K562 (cell line): ENCODE measurements at regions not wholly inside any gene's neighbourhood (a gene's known extent, or its start where the extent isn't known, plus 50 kb on each side); places are given as distances from the start of the nearest gene placed in this dataset.

Source experiments
- ATAC-seq: fragments of 200-7000 bp; cut with Tn5 transposase; 3 replicates; pipeline ENCODE4 v1.9.1; 2020; ENCODE audit warnings: moderate library complexity
- BruUV-seq: library from RNA; stranded (reverse); fragments of 400-500 nt; replicated peaks from 2 replicates; lab custom pipeline; 2021; lab: Mats Ljungman, UMichigan
- CTCF ChIA-PET: fragments of 300-600 bp; formaldehyde crosslinking; extraction: SDS; loops from one replicate; lab custom pipeline; 2021; ENCODE audit warnings: low intra/inter-chr PET ratio; lab: Yijun Ruan, JAX
- POLR2A ChIA-PET: fragments of 300-600, 350-650 bp; sonication (Branson Sonifier 250); formaldehyde crosslinking; extraction: SDS; loops from one replicate; lab custom pipeline; 2021; ENCODE audit warnings: antibody characterized with exemption, inconsistent platforms; lab: Yijun Ruan, JAX
- DNase-seq, 4 experiments: peaks; one replicate each; pipeline versions ENCODE4 v3.0.0 to v3.0.0-alpha.2; 2011 to 2018; ENCODE audit warnings: low spot score in 3 of 4, mixed read lengths in 3 of 4; ENCODE audit errors: extremely low read depth in 1 of 4
- FAIRE-seq: peaks from 2 replicates; lab custom pipeline; 2011; peaks lifted over from hg19 to GRCh38; lab: Jason Lieb, UNC
- H2AFZ ChIP-seq: 2 replicates; pipeline ENCODE4 v1.6.0; 2011; ENCODE audit warnings: low read depth, low read length, control low read depth, inconsistent platforms
- H3K27ac ChIP-seq: fragments of 200-600 bp; 3 replicates; pipeline ENCODE4 v1.8.0; 2011; ENCODE audit warnings: low read depth, mild to moderate bottlenecking, control low read depth, inconsistent platforms, low read length, moderate library complexity, mixed read lengths; ENCODE audit errors: extremely low read depth
- H3K27me3 ChIP-seq, 2 experiments: fragments of 300-600 bp in 1 of 2; 2 replicates in 1 of 2; 3 replicates in 1 of 2; pipeline versions ENCODE4 v1.6.0 to v1.8.0; 2011; ENCODE audit warnings: inconsistent platforms in 2 of 2, low read length in 2 of 2, mild to moderate bottlenecking in 1 of 2, mixed read lengths in 1 of 2, moderate library complexity in 1 of 2; ENCODE audit not compliant: control insufficient read depth in 2 of 2, insufficient read depth in 2 of 2
- H3K36me3 ChIP-seq: fragments of 300-600 bp; 3 replicates; pipeline ENCODE4 v1.8.0; 2011; ENCODE audit warnings: mild to moderate bottlenecking, low read length, inconsistent platforms; ENCODE audit not compliant: control insufficient read depth, insufficient read depth
- H3K4me1 ChIP-seq, 2 experiments: fragments of 200-600 bp in 1 of 2; replicated peaks in 1 of 2; 2 replicates in 1 of 2; 3 replicates in 1 of 2; pipeline versions ENCODE4 v1.5.1 to v1.8.0; 2011; ENCODE audit warnings: inconsistent platforms in 2 of 2, low read length in 2 of 2, mild to moderate bottlenecking in 1 of 2, mixed read lengths in 1 of 2, moderate library complexity in 1 of 2; ENCODE audit not compliant: control insufficient read depth in 2 of 2, insufficient read depth in 2 of 2
- H3K4me2 ChIP-seq: 2 replicates; pipeline ENCODE4 v1.6.1; 2011; ENCODE audit warnings: low read length, control low read depth, inconsistent platforms, mixed read lengths; ENCODE audit not compliant: insufficient read depth
- H3K4me3 ChIP-seq: fragments of 200-600 bp; sonication (generic), shearing (Covaris generic); 2 replicates; pipeline ENCODE4 v1.5.1; 2016; ENCODE audit warnings: control low read depth, inconsistent platforms
- H3K79me2 ChIP-seq: fragments of 200-600 bp; 3 replicates; pipeline ENCODE4 v1.8.0; 2011; ENCODE audit warnings: low read length, inconsistent platforms; ENCODE audit not compliant: control insufficient read depth, insufficient read depth
- H3K9ac ChIP-seq, 2 experiments: 2 replicates each; pipeline versions ENCODE4 v1.6.0 to v1.6.1; 2011; ENCODE audit warnings: low read depth in 2 of 2, low read length in 2 of 2, control low read depth in 1 of 2, inconsistent platforms in 1 of 2, mild to moderate bottlenecking in 1 of 2, mixed read lengths in 1 of 2; ENCODE audit not compliant: insufficient read depth in 1 of 2
- H3K9me1 ChIP-seq: one replicate; pipeline ENCODE4 v1.6.0; 2011; ENCODE audit warnings: inconsistent platforms, mild to moderate bottlenecking, low read length, moderate library complexity; ENCODE audit not compliant: control insufficient read depth, insufficient read depth
- H3K9me3 ChIP-seq: replicated peaks from 2 replicates; pipeline ENCODE4 v1.5.1; 2011; ENCODE audit warnings: low read depth, low read length, inconsistent platforms; ENCODE audit not compliant: control insufficient read depth, insufficient read depth
- H4K20me1 ChIP-seq: replicated peaks from 2 replicates; pipeline ENCODE4 v1.6.1; 2011; ENCODE audit warnings: low read length, inconsistent platforms, mixed read lengths; ENCODE audit not compliant: control insufficient read depth, insufficient read depth
- C11orf30 ChIP-seq: fragments of 450-650 bp; IDR thresholded peaks from 2 replicates; pipeline ENCODE4 v1.6.1; 2016; ENCODE audit warnings: low read depth, mild to moderate bottlenecking
- MAFF ChIP-seq: IDR thresholded peaks from 2 replicates; pipeline ENCODE4 v1.6.1; 2012; ENCODE audit warnings: low read length, improper control_type of control experiment
- MAFG ChIP-seq: fragments of 450-650 bp; conservative IDR thresholded peaks from 2 replicates; pipeline ENCODE4 v1.6.1; 2016; ENCODE audit warnings: missing genetic modification characterization, missing compliant biosample characterization
- MAFK ChIP-seq: IDR thresholded peaks from 2 replicates; pipeline ENCODE4 v1.6.1; 2011; ENCODE audit warnings: low read length, improper control_type of control experiment
- MEF2D ChIP-seq: conservative IDR thresholded peaks from 2 replicates; pipeline ENCODE4 v1.6.1; 2016; ENCODE audit warnings: low read depth, missing genetic modification characterization, missing compliant biosample characterization
- NFRKB ChIP-seq: fragments of 450-650 bp; IDR thresholded peaks from 2 replicates; pipeline ENCODE4 v1.6.1; 2016; ENCODE audit warnings: low read depth
- POLR2G ChIP-seq: fragments of 200-400 bp; formaldehyde crosslinking; IDR thresholded peaks from 2 replicates; pipeline ENCODE4 v1.6.1; 2017; ENCODE audit warnings: low read depth, mild to moderate bottlenecking, antibody characterized with exemption, low read length, moderate library complexity
- SIX5 ChIP-seq, 2 experiments: IDR thresholded peaks; 2 replicates each; pipeline ENCODE4 v1.6.1; 2011; ENCODE audit warnings: low read length in 2 of 2, borderline replicate concordance in 1 of 2, low read depth in 1 of 2, mild to moderate bottlenecking in 1 of 2, moderate library complexity in 1 of 2; ENCODE audit not compliant: insufficient read depth in 1 of 2
- TEAD2 ChIP-seq: fragments of 450-650 bp; IDR thresholded peaks from 2 replicates; pipeline ENCODE4 v1.6.1; 2016; ENCODE audit warnings: missing genetic modification characterization, control low read depth, missing compliant biosample characterization
- ZNF316 ChIP-seq: fragments of 450-650 bp; IDR thresholded peaks from 2 replicates; pipeline ENCODE4 v1.6.1; 2016
- ZNF431 ChIP-seq: sonication (generic); formaldehyde crosslinking; IDR thresholded peaks from 2 replicates; pipeline ENCODE4 v1.8.0; 2022; ENCODE audit warnings: mild to moderate bottlenecking, missing genetic modification reagents
- WGBS: fragments of 100-300 bp; shearing (Covaris generic); methylation state at CpG from one replicate; pipeline ENCODE4 v1.1.6; 2016; ENCODE audit warnings: low coverage, mixed read lengths; ENCODE audit not compliant: insufficient coverage; ENCODE audit errors: missing lambda C conversion rate; 5-methylcytosine and 5-hydroxymethylcytosine counted together
- in situ Hi-C: fragments of 300-500 bp; cut with MboI; formaldehyde crosslinking; loops from 4 replicates; pipeline ENCODE4 v1.15.0; 2018; ENCODE audit warnings: inconsistent platforms, mixed read lengths
- intact Hi-C: fragments of 100-400 bp; cut with micrococcal nuclease; formaldehyde crosslinking; loops from 2 replicates; pipeline ENCODE4 v1.14.2; 2022
- TF ChIP-seq, protein P1 (sequence below), 2 experiments: fragments of 450-650 bp in 1 of 2; IDR thresholded peaks; 2 replicates each; pipeline ENCODE4 v1.6.1; 2011 to 2017; ENCODE audit warnings: low read depth in 2 of 2, antibody characterized with exemption in 1 of 2, borderline replicate concordance in 1 of 2, low read length in 1 of 2, mild to moderate bottlenecking in 1 of 2, mixed read lengths in 1 of 2; ENCODE audit not compliant: control insufficient read depth in 1 of 2
- TF ChIP-seq, protein P2 (sequence below): fragments of 450-650 bp; formaldehyde crosslinking; IDR thresholded peaks from 2 replicates; pipeline ENCODE4 v1.4.0; 2022; ENCODE audit warnings: missing genetic modification characterization
- TF ChIP-seq, protein P3 (sequence below): sonication (generic); formaldehyde crosslinking; IDR thresholded peaks from 2 replicates; pipeline ENCODE4 v1.8.0; 2023; ENCODE audit warnings: mild to moderate bottlenecking, missing genetic modification reagents

DNA sequence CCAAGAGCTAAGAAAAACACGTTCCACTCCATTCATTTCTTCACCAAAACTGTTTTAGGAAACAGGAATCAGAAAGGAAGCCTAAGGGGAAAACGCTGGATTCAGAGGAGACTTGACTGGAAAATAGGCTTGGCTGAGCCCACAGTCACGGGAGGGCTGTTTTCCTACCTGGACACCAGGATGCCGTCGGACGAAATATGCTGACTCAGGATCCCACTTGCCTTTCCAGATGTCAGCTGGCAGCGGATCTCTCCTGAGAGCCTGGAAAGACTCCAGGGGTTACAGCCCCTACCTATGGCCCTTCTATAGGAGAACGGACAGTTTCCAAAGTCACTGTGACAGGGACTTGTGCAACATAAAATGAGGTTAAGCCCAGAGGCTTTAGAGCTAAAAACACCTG, 245.1 kb downstream of the C16orf95 start:
- ChIA-PET CTCF (no interaction called here), POLR2A (no interaction called here)
- no peak for DNase-seq

More for the DNA sequence above, 245.1 kb downstream of the C16orf95 start:
- ATAC-seq, result no peak
- no peak for TF ChIP-seq NFRKB
- peak; percentile 73 for TF ChIP-seq C11orf30
- TF ChIP-seq, protein P1, sequence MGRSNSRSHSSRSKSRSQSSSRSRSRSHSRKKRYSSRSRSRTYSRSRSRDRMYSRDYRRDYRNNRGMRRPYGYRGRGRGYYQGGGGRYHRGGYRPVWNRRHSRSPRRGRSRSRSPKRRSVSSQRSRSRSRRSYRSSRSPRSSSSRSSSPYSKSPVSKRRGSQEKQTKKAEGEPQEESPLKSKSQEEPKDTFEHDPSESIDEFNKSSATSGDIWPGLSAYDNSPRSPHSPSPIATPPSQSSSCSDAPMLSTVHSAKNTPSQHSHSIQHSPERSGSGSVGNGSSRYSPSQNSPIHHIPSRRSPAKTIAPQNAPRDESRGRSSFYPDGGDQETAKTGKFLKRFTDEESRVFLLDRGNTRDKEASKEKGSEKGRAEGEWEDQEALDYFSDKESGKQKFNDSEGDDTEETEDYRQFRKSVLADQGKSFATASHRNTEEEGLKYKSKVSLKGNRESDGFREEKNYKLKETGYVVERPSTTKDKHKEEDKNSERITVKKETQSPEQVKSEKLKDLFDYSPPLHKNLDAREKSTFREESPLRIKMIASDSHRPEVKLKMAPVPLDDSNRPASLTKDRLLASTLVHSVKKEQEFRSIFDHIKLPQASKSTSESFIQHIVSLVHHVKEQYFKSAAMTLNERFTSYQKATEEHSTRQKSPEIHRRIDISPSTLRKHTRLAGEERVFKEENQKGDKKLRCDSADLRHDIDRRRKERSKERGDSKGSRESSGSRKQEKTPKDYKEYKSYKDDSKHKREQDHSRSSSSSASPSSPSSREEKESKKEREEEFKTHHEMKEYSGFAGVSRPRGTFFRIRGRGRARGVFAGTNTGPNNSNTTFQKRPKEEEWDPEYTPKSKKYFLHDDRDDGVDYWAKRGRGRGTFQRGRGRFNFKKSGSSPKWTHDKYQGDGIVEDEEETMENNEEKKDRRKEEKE (IDR thresholded peaks at IDR 0.05; ENCODE audit: borderline replicate concordance in 1 of 2, control insufficient read depth in 1 of 2, low read depth in 2 of 2, low read length in 1 of 2), result no peak
- peak; percentile 86 for TF ChIP-seq ZNF316
- TF ChIP-seq POLR2G, result no peak
- TF ChIP-seq MEF2D (tag), result no peak
- TF ChIP-seq, protein P2, sequence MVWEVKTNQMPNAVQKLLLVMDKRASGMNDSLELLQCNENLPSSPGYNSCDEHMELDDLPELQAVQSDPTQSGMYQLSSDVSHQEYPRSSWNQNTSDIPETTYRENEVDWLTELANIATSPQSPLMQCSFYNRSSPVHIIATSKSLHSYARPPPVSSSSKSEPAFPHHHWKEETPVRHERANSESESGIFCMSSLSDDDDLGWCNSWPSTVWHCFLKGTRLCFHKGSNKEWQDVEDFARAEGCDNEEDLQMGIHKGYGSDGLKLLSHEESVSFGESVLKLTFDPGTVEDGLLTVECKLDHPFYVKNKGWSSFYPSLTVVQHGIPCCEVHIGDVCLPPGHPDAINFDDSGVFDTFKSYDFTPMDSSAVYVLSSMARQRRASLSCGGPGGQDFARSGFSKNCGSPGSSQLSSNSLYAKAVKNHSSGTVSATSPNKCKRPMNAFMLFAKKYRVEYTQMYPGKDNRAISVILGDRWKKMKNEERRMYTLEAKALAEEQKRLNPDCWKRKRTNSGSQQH (CRISPR knock-in tag), result no peak
- TF ChIP-seq ZNF431 (CRISPR knock-in tag), result no peak
- TF ChIP-seq MAFK, result peak; percentile 89
- no peak for TF ChIP-seq SIX5 (IDR thresholded peaks at IDR 0.05; ENCODE audit: borderline replicate concordance in 1 of 2, insufficient read depth in 1 of 2, low read depth in 1 of 2, low read length in 2 of 2)
- TF ChIP-seq, protein P3, sequence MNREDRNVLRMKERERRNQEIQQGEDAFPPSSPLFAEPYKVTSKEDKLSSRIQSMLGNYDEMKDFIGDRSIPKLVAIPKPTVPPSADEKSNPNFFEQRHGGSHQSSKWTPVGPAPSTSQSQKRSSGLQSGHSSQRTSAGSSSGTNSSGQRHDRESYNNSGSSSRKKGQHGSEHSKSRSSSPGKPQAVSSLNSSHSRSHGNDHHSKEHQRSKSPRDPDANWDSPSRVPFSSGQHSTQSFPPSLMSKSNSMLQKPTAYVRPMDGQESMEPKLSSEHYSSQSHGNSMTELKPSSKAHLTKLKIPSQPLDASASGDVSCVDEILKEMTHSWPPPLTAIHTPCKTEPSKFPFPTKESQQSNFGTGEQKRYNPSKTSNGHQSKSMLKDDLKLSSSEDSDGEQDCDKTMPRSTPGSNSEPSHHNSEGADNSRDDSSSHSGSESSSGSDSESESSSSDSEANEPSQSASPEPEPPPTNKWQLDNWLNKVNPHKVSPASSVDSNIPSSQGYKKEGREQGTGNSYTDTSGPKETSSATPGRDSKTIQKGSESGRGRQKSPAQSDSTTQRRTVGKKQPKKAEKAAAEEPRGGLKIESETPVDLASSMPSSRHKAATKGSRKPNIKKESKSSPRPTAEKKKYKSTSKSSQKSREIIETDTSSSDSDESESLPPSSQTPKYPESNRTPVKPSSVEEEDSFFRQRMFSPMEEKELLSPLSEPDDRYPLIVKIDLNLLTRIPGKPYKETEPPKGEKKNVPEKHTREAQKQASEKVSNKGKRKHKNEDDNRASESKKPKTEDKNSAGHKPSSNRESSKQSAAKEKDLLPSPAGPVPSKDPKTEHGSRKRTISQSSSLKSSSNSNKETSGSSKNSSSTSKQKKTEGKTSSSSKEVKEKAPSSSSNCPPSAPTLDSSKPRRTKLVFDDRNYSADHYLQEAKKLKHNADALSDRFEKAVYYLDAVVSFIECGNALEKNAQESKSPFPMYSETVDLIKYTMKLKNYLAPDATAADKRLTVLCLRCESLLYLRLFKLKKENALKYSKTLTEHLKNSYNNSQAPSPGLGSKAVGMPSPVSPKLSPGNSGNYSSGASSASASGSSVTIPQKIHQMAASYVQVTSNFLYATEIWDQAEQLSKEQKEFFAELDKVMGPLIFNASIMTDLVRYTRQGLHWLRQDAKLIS (CRISPR knock-in tag), result no peak
- TF ChIP-seq TEAD2 (tag), result no peak
- TF ChIP-seq MAFF, result peak; percentile 84
- peak; percentile 70 for TF ChIP-seq MAFG
- intact Hi-C loops, result no loop called here
- no peaks in the 10 kb centered on the region; the same call in 1 of the 2 replicates for H4K20me1 ChIP-seq
- H3K36me3 ChIP-seq, result no peaks in the 10 kb centered on the region
- no peaks in the 10 kb centered on the region for H3K9me3 ChIP-seq
- no peak overlapping the region for H3K27ac ChIP-seq
- in situ Hi-C loops, result no loop called here
- H2AFZ ChIP-seq, result no peak overlapping the region
- no TSS peak for BruUV-seq
- 1% methylated on average over 8 of the region's 8 CpGs for WGBS
- no peak for FAIRE-seq
- no peak overlapping the region for H3K4me2 ChIP-seq
- H3K4me3 ChIP-seq, result no peak overlapping the region
- H3K79me2 ChIP-seq, result no peaks in the 10 kb centered on the region
- no peaks in the 10 kb centered on the region for H3K4me1 ChIP-seq
- peaks cover 46 to 70% of the 10 kb centered on the region in 2 experiments for H3K27me3 ChIP-seq
- no peaks in the 10 kb centered on the region for H3K9me1 ChIP-seq
- no peak overlapping the region for H3K9ac ChIP-seq
